MM.1S (cell line): ENCODE measurements at regions not wholly inside any gene's neighbourhood (a gene's known extent, or its start where the extent isn't known, plus 50 kb on each side); places are given as distances from the start of the nearest gene placed in this dataset.

Source experiments
- DNase-seq: peaks from one replicate; pipeline ENCODE4 v3.0.0-alpha.2; 2015
- H2AFZ ChIP-seq: fragments of 300-600 bp; sonication (generic); 2 replicates; pipeline ENCODE4 v1.6.0; 2016; ENCODE audit warnings: antibody characterized with exemption, low read length
- H3F3A ChIP-seq: fragments of 300-600 bp; sonication (generic); 2 replicates; pipeline ENCODE4 v1.6.1; 2016; ENCODE audit warnings: mild to moderate bottlenecking, antibody characterized with exemption, low read length, moderate library complexity, mixed read lengths; ENCODE audit not compliant: insufficient read depth
- H3K27ac ChIP-seq: fragments of 300-600 bp; sonication (generic); 2 replicates; pipeline ENCODE4 v1.5.1; 2016; ENCODE audit warnings: mild to moderate bottlenecking, low read length
- H3K27me3 ChIP-seq: fragments of 300-600 bp; sonication (generic); replicated peaks from 2 replicates; pipeline ENCODE4 v1.6.0; 2016; ENCODE audit warnings: low read length; ENCODE audit not compliant: insufficient read depth
- H3K36me3 ChIP-seq: fragments of 300-600 bp; sonication (generic); replicated peaks from 2 replicates; pipeline ENCODE4 v1.6.1; 2016; ENCODE audit warnings: mild to moderate bottlenecking, low read length, mixed read lengths; ENCODE audit not compliant: insufficient read depth
- H3K4me1 ChIP-seq: fragments of 300-600 bp; sonication (generic); 2 replicates; pipeline ENCODE4 v1.6.1; 2016; ENCODE audit warnings: low read length, mixed read lengths
- H3K4me2 ChIP-seq: fragments of 300-600 bp; sonication (generic); 2 replicates; pipeline ENCODE4 v1.6.0; 2016; ENCODE audit warnings: low read depth, low read length
- H3K4me3 ChIP-seq: fragments of 300-600 bp; sonication (generic); 2 replicates; pipeline ENCODE4 v1.5.1; 2016; ENCODE audit warnings: low read length, mixed read lengths
- H3K79me2 ChIP-seq: fragments of 300-600 bp; sonication (generic); 2 replicates; pipeline ENCODE4 v1.6.1; 2016; ENCODE audit warnings: mixed run types, low read length, mixed read lengths
- H3K9ac ChIP-seq: fragments of 300-600 bp; sonication (generic); 2 replicates; pipeline ENCODE4 v1.6.1; 2016; ENCODE audit warnings: low read length, mixed read lengths
- H3K9me2 ChIP-seq: fragments of 300-600 bp; sonication (generic); replicated peaks from 2 replicates; pipeline ENCODE4 v1.6.1; 2016; ENCODE audit warnings: mild to moderate bottlenecking, low read length, mixed read lengths; ENCODE audit not compliant: insufficient read depth
- H3K9me3 ChIP-seq: fragments of 300-600 bp; sonication (generic); replicated peaks from 2 replicates; pipeline ENCODE4 v1.6.1; 2016; ENCODE audit warnings: mild to moderate bottlenecking, low read length, mixed read lengths; ENCODE audit not compliant: insufficient read depth
- H4K20me1 ChIP-seq: fragments of 300-600 bp; sonication (generic); 2 replicates; pipeline ENCODE4 v1.6.1; 2016; ENCODE audit warnings: mild to moderate bottlenecking, low read length, moderate library complexity, mixed read lengths; ENCODE audit not compliant: insufficient read depth
- EZH2 ChIP-seq: fragments of 300-600 bp; sonication (generic); optimal IDR thresholded peaks from 2 replicates; pipeline ENCODE3; 2017; ENCODE audit warnings: low read depth, mild to moderate bottlenecking, antibody characterized with exemption, low read length, mixed read lengths
- EZH2phosphoT487 ChIP-seq: fragments of 300-600 bp; sonication (generic); IDR thresholded peaks from 2 replicates; pipeline ENCODE4 v1.6.1; 2018; ENCODE audit warnings: antibody characterized with exemption, low read length
- TF ChIP-seq, protein P1 (sequence below): fragments of 300-600 bp; sonication (generic); IDR thresholded peaks from 2 replicates; pipeline ENCODE4 v1.5.1; 2016; ENCODE audit warnings: antibody characterized with exemption, low read length, mixed read lengths

GRCh38 chr9:130772185-130772584 lies 62.9 kb upstream of the ABL1 start:
- no peak overlapping the region for H2AFZ ChIP-seq
- no peaks in the 10 kb centered on the region for H4K20me1 ChIP-seq
- no peaks in the 10 kb centered on the region for H3K36me3 ChIP-seq
- no peak overlapping the region for H3K9ac ChIP-seq
- DNase-seq, result no peak
- H3K4me2 ChIP-seq, result no peak overlapping the region
- no peaks in the 10 kb centered on the region for H3K27me3 ChIP-seq
- H3K79me2 ChIP-seq, result no peaks in the 10 kb centered on the region
- no peak overlapping the region for H3K4me3 ChIP-seq
- TF ChIP-seq, protein P1, sequence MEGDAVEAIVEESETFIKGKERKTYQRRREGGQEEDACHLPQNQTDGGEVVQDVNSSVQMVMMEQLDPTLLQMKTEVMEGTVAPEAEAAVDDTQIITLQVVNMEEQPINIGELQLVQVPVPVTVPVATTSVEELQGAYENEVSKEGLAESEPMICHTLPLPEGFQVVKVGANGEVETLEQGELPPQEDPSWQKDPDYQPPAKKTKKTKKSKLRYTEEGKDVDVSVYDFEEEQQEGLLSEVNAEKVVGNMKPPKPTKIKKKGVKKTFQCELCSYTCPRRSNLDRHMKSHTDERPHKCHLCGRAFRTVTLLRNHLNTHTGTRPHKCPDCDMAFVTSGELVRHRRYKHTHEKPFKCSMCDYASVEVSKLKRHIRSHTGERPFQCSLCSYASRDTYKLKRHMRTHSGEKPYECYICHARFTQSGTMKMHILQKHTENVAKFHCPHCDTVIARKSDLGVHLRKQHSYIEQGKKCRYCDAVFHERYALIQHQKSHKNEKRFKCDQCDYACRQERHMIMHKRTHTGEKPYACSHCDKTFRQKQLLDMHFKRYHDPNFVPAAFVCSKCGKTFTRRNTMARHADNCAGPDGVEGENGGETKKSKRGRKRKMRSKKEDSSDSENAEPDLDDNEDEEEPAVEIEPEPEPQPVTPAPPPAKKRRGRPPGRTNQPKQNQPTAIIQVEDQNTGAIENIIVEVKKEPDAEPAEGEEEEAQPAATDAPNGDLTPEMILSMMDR, result no peak
- TF ChIP-seq EZH2 (no peak), EZH2phosphoT487 (no peak)
- H3K27ac ChIP-seq, result no peak overlapping the region
- no peaks in the 10 kb centered on the region for H3K9me3 ChIP-seq
- no peaks in the 10 kb centered on the region for H3F3A ChIP-seq
- no peaks in the 10 kb centered on the region for H3K9me2 ChIP-seq
- no peaks in the 10 kb centered on the region for H3K4me1 ChIP-seq

DNA sequence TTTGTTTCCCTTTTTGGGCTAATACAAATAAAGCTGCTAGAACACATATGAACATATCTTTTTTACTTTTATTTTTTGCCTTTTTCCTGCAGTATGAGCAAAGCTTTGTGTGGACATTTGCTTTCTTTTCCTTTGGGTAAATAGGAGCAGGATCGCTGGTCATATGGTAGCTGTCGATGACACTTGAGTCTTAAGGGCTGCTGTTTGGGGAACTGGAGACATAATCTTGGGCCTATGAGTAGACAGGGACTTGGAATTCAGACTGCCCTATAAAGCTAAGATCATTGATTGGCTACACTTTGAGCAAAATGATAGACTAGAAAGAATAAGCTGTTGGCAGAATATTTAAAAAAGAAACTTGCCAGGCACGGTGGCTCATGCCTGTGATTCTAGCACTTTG lies 60.9 kb upstream of the ABL1 start:
- no peak overlapping the region for H3K27ac ChIP-seq

GRCh38 chr9:130775336-130775991 lies 59.6 kb upstream of the ABL1 start:
- Histone ChIP-seq H3K27me3 (no peaks in the 10 kb centered on the region), H4K20me1 (no peaks in the 10 kb centered on the region), H3K4me3 (no peak overlapping the region), H3K27ac (no peak overlapping the region), H2AFZ (no peak overlapping the region), H3K36me3 (no peaks in the 10 kb centered on the region), H3K9me2 (no peaks in the 10 kb centered on the region), H3K9ac (no peak overlapping the region), H3K9me3 (no peaks in the 10 kb centered on the region), H3K4me1 (no peaks in the 10 kb centered on the region), H3F3A (no peaks in the 10 kb centered on the region), H3K4me2 (no peak overlapping the region), H3K79me2 (peaks cover 2% of the 10 kb centered on the region; the same call in 1 of the 2 replicates)
- no peak for DNase-seq
- TF ChIP-seq, protein P1, result no peak
- TF ChIP-seq EZH2phosphoT487 (no peak), EZH2 (no peak)

More for the DNA sequence above, 60.9 kb upstream of the ABL1 start:
- H4K20me1 ChIP-seq, result no peaks in the 10 kb centered on the region
- no peak overlapping the region for H3K4me2 ChIP-seq
- no peak overlapping the region for H3K4me3 ChIP-seq
- peaks cover 2% of the 10 kb centered on the region; the same call in 1 of the 2 replicates for H3K79me2 ChIP-seq
- H3K9ac ChIP-seq, result no peak overlapping the region
- DNase-seq, result no peak
- no peak overlapping the region for H2AFZ ChIP-seq
- H3K27me3 ChIP-seq, result no peaks in the 10 kb centered on the region
- no peaks in the 10 kb centered on the region for H3K4me1 ChIP-seq
- H3K9me2 ChIP-seq, result no peaks in the 10 kb centered on the region
- no peaks in the 10 kb centered on the region for H3K9me3 ChIP-seq
- H3F3A ChIP-seq, result no peaks in the 10 kb centered on the region
- TF ChIP-seq EZH2phosphoT487 (no peak), EZH2 (no peak)
- TF ChIP-seq, protein P1, result no peak
- H3K36me3 ChIP-seq, result no peaks in the 10 kb centered on the region
